ENCODE measurements at regions not wholly inside any gene's neighbourhood (a gene's known extent, or its start where the extent isn't known, plus 50 kb on each side); places are given as distances from the start of the nearest gene placed in this dataset.

DNA sequence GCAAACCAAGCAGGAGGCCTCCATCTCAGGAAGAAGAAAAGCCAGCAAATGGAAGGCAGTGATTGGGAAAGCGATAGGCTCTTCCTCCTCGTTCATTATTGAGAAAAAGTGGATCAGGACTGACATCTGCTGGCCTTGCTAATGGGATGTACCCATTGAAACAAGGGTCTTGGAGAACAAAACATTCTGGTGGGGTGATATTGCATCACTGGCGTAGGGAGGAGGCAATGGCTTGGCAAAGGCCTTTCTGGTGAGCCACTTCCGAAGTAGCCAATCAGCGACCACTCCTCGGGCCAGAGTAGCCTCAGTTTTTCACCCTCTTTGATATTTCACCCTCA lies 86.7 kb upstream of the NFIB start:
- Histone ChIP-seq H3K56ac (ENCODE audit: insufficient read length, low read depth, low read length) (no peak overlapping the region), H3K18ac (ENCODE audit: insufficient read length, low read depth, low read length) (no peak overlapping the region), H3K4me2 (ENCODE audit: insufficient read depth, insufficient read length, low read length) (no peak overlapping the region), H2AK5ac (ENCODE audit: insufficient read length, low read length) (no peak overlapping the region), H3K23me2 (ENCODE audit: insufficient read length, low read depth, low read length, poor library complexity, severe bottlenecking) (no peaks in the 10 kb centered on the region), H3K4ac (ENCODE audit: low read depth, low read length) (no peak overlapping the region), H2BK5ac (ENCODE audit: insufficient read length, low read length) (no peak overlapping the region), H3K9ac (ENCODE audit: extremely low read depth, insufficient read length, low read length) (no peak overlapping the region), H3K23ac (ENCODE audit: insufficient read length, low read depth, low read length) (no peak overlapping the region), H2BK12ac (ENCODE audit: insufficient read length, low read depth, low read length) (no peak overlapping the region), H3K27me3 (ENCODE audit: insufficient read depth, low read length) (no peaks in the 10 kb centered on the region), H3T11ph (ENCODE audit: low read length) (no peak overlapping the region), H3K79me1 (ENCODE audit: insufficient read depth, low read depth, low read length, poor library complexity, severe bottlenecking) (no peaks in the 10 kb centered on the region), H2BK15ac (ENCODE audit: low read depth, low read length) (no peak overlapping the region), H2BK20ac (ENCODE audit: low read depth, low read length, poor library complexity, severe bottlenecking) (no peak overlapping the region), H2BK120ac (ENCODE audit: low read depth, low read length, poor library complexity, severe bottlenecking) (no peak overlapping the region), H4K91ac (ENCODE audit: insufficient read length, low read depth, low read length) (no peak overlapping the region), H3K9me3 (ENCODE audit: control insufficient read depth, low read depth, low read length) (no peaks in the 10 kb centered on the region), H4K5ac (ENCODE audit: insufficient read length, low read depth, low read length) (no peak overlapping the region), H3K4me1 (ENCODE audit: insufficient read depth, low read length) (no peaks in the 10 kb centered on the region), H4K20me1 (ENCODE audit: control insufficient read depth, insufficient read depth, insufficient read length) (no peaks in the 10 kb centered on the region), H2AFZ (ENCODE audit: low read length) (no peak overlapping the region), H3K14ac (ENCODE audit: insufficient read depth, low read length) (no peak overlapping the region), H3K27ac (ENCODE audit: insufficient read length, low read depth, low read length) (no peak overlapping the region), H4K8ac (replicated peaks; ENCODE audit: insufficient read length, low read depth, low read length) (no peak overlapping the region), H3K79me2 (ENCODE audit: insufficient read depth, low read length) (no peaks in the 10 kb centered on the region)
- Mint-ChIP-seq H3K27me3 (ENCODE audit: low read depth) (no peaks in the 10 kb centered on the region), H3K4me3 (no peak overlapping the region), H3K27ac (peak overlapping the region in 1 of 3 experiments; percentile 86; a peak in 1 of 7 replicates), H3K9me3 (no peaks in the 10 kb centered on the region), H3K4me1 (peaks cover 12 to 19% of the 10 kb centered on the region in 2 experiments), H3K36me3 (ENCODE audit: insufficient read depth in 1 of 3, low read depth in 3 of 3) (no peaks in the 10 kb centered on the region; a peak in 1 of 7 replicates)
- DNase-seq = peak; percentile 83
- WGBS (ENCODE audit: extremely low coverage, insufficient read length, low lambda C conversion rate) = no CpG with 5 or more reads among the region's 6 CpGs
- TF ChIP-seq, protein P1, sequence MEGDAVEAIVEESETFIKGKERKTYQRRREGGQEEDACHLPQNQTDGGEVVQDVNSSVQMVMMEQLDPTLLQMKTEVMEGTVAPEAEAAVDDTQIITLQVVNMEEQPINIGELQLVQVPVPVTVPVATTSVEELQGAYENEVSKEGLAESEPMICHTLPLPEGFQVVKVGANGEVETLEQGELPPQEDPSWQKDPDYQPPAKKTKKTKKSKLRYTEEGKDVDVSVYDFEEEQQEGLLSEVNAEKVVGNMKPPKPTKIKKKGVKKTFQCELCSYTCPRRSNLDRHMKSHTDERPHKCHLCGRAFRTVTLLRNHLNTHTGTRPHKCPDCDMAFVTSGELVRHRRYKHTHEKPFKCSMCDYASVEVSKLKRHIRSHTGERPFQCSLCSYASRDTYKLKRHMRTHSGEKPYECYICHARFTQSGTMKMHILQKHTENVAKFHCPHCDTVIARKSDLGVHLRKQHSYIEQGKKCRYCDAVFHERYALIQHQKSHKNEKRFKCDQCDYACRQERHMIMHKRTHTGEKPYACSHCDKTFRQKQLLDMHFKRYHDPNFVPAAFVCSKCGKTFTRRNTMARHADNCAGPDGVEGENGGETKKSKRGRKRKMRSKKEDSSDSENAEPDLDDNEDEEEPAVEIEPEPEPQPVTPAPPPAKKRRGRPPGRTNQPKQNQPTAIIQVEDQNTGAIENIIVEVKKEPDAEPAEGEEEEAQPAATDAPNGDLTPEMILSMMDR (conservative IDR thresholded peaks at IDR 0.05) = peak; percentile 72
